Small intestine (tissue), 7 donors: ENCODE measurements at regions not wholly inside any gene's neighbourhood (a gene's known extent, or its start where the extent isn't known, plus 50 kb on each side); places are given as distances from the start of the nearest gene placed in this dataset.

Experiments
- DNase-seq, 2 donors: peaks; one replicate each; pipeline versions ENCODE4 v3.0.0 to v3.0.0-alpha.2; 2013
- FAIRE-seq: peaks from 2 replicates; lab custom pipeline; 2012; peaks lifted over from hg19 to GRCh38; lab: Jason Lieb, UNC
- H3K27ac ChIP-seq, 3 donors: one replicate each; pipeline ENCODE4 v1.5.1; 2013; ENCODE audit warnings: low read length in 2 of 3, mild to moderate bottlenecking in 2 of 3, control low read depth in 1 of 3, inconsistent platforms in 1 of 3, low read depth in 1 of 3, moderate library complexity in 1 of 3
- H3K27me3 ChIP-seq, 3 donors: one replicate each; pipeline ENCODE4 v1.6.1; 2013; ENCODE audit warnings: low read length in 3 of 3, inconsistent platforms in 1 of 3; ENCODE audit not compliant: control insufficient read depth in 3 of 3, insufficient read depth in 3 of 3
- H3K36me3 ChIP-seq, 3 donors: one replicate each; pipeline ENCODE4 v1.6.1; 2013; ENCODE audit warnings: low read length in 3 of 3, inconsistent platforms in 1 of 3, low read depth in 1 of 3, mild to moderate bottlenecking in 1 of 3, moderate library complexity in 1 of 3; ENCODE audit not compliant: control insufficient read depth in 3 of 3, insufficient read depth in 2 of 3
- H3K4me1 ChIP-seq, 3 donors: one replicate each; pipeline ENCODE4 v1.6.1; 2013; ENCODE audit warnings: low read length in 2 of 3, inconsistent platforms in 1 of 3, low read depth in 1 of 3, mild to moderate bottlenecking in 1 of 3, moderate library complexity in 1 of 3; ENCODE audit not compliant: control insufficient read depth in 3 of 3, insufficient read depth in 2 of 3
- H3K4me3 ChIP-seq, 3 donors: one replicate each; pipeline ENCODE4 v1.5.1; 2013; ENCODE audit warnings: low read length in 3 of 3, control low read depth in 1 of 3, inconsistent platforms in 1 of 3, low read depth in 1 of 3, mild to moderate bottlenecking in 1 of 3, moderate library complexity in 1 of 3
- H3K9me3 ChIP-seq, 2 donors: one replicate each; pipeline ENCODE4 v1.6.1; 2013; ENCODE audit warnings: low read depth in 1 of 2, low read length in 1 of 2; ENCODE audit not compliant: control insufficient read depth in 2 of 2, insufficient read depth in 1 of 2
- WGBS, 3 donors: extraction: QIAGEN DNeasy Blood & Tissue Kit; methylation state at CpG; one replicate each; pipeline ENCODE4 v1.1.7; 2013; 5-methylcytosine and 5-hydroxymethylcytosine counted together
- donor health status: healthy with polysubstance abuse.
- donor health status: control.
- donor health status: control.
- donor health status: Bipolar disorder and iron deficiency.
- donor health status: healthy.

DNA sequence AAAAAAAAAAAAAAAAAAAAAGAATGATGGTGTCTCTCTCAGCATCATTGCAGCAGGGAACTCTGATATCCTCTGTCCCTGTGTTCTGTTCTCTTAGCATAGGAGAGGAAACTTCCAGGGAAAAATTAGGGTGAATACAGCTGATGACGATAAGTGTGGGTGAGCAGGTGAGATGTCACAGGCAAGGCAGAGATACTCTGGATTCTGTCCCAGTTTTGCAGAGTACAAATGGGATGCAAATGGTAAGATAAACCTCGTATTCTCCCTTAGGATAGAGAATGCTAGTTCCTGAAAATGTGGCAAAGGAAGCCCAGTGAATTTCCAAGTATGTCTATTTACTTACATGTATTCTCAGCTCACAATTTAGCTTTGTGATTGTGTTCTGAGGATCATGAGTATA lies 671.6 kb upstream of the BOD1L1 start:
- FAIRE-seq (no peak), DNase-seq (no peak)
- Histone ChIP-seq H3K9me3 (no peaks in the 10 kb centered on the region), H3K27ac (no peak overlapping the region), H3K4me1 (no peaks in the 10 kb centered on the region), H3K27me3 (no peaks in the 10 kb centered on the region), H3K36me3 (no peaks in the 10 kb centered on the region), H3K4me3 (no peak overlapping the region)
- WGBS, 3 donors: 63 to 69% (median 65%) methylated on average over 2 of the region's 2 CpGs

DNA sequence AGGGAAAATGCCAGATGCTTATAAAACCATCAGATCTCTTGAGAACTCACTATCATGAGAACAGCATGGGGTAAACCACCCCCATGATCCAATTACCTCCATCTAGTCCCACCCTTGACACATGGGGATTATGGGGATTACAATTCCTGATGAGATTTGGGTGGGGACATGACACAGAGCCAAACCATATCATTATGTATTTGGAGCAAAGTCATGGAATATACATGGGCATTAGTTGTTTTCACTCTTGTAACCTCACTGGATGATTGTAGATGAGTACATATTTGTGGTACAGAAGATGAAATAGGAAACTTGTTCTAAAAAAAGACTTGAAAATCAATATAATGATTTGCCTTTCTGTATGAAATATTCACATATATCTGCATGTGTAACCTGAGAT lies 674.5 kb upstream of the BOD1L1 start:
- H3K27ac ChIP-seq: no peak overlapping the region
- no peak for FAIRE-seq
- no peaks in the 10 kb centered on the region for H3K9me3 ChIP-seq
- no peaks in the 10 kb centered on the region for H3K36me3 ChIP-seq
- no peaks in the 10 kb centered on the region for H3K27me3 ChIP-seq
- no peak for DNase-seq
- H3K4me1 ChIP-seq: no peaks in the 10 kb centered on the region
- H3K4me3 ChIP-seq: no peak overlapping the region

GRCh38 chr4:14303856-14304255 lies 676.3 kb upstream of the BOD1L1 start:
- FAIRE-seq: no peak
- Histone ChIP-seq H3K9me3 (no peaks in the 10 kb centered on the region), H3K4me3 (no peak overlapping the region), H3K27me3 (no peaks in the 10 kb centered on the region), H3K27ac (no peak overlapping the region), H3K4me1 (no peaks in the 10 kb centered on the region), H3K36me3 (no peaks in the 10 kb centered on the region)
- 80 to 83% (median 81%) methylated on average over 3 of the region's 3 CpGs for WGBS, 3 donors
- DNase-seq: no peak

GRCh38 chr4:14308229-14308651 lies 680.7 kb upstream of the BOD1L1 start:
- DNase-seq: no peak
- no peaks in the 10 kb centered on the region for H3K4me1 ChIP-seq
- H3K36me3 ChIP-seq: no peaks in the 10 kb centered on the region
- H3K9me3 ChIP-seq: no peaks in the 10 kb centered on the region
- no peak for FAIRE-seq
- no peak overlapping the region for H3K4me3 ChIP-seq
- H3K27me3 ChIP-seq: no peaks in the 10 kb centered on the region
- no peak overlapping the region for H3K27ac ChIP-seq

- H3K36me3 ChIP-seq: no peaks in the 10 kb centered on the region
- no peaks in the 10 kb centered on the region for H3K27me3 ChIP-seq
- H3K4me1 ChIP-seq: no peaks in the 10 kb centered on the region
- WGBS, 3 donors: 62 to 73% (median 65%) methylated on average over 2 of the region's 2 CpGs
- FAIRE-seq (no peak), DNase-seq (no peak)
- no peak overlapping the region for H3K27ac ChIP-seq
- H3K9me3 ChIP-seq: no peaks in the 10 kb centered on the region
- H3K4me3 ChIP-seq: no peak overlapping the region
Measured at GRCh38 chr4:14309431-14309830, 681.9 kb upstream of the BOD1L1 start.

DNA sequence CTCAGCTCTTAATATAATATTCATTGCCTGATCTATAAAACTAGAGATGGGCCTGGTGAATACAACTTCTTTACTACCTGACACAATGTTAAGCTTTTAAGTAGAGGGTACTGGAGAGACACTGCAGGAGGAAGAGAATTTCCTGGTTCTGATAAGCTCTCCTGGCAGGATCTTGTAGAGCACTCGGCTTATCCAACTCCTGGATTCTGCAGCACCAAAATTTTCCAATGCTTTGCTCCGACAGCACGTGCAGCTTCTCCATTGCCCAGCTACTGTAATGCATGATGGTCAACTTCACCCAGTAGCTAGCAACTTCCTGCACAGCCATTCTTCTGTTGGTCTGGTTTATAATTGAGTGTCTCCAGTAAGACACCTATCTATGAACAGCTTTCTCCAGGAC lies 686.2 kb upstream of the BOD1L1 start:
- no peaks in the 10 kb centered on the region for H3K4me1 ChIP-seq
- no peak for DNase-seq
- no peak overlapping the region for H3K4me3 ChIP-seq
- 67 to 80% (median 71%) methylated on average over 3 of the region's 3 CpGs for WGBS, 3 donors
- no peak overlapping the region for H3K27ac ChIP-seq
- no peaks in the 10 kb centered on the region for H3K9me3 ChIP-seq
- no peaks in the 10 kb centered on the region for H3K36me3 ChIP-seq
- no peak for FAIRE-seq
- H3K27me3 ChIP-seq: no peaks in the 10 kb centered on the region

DNA sequence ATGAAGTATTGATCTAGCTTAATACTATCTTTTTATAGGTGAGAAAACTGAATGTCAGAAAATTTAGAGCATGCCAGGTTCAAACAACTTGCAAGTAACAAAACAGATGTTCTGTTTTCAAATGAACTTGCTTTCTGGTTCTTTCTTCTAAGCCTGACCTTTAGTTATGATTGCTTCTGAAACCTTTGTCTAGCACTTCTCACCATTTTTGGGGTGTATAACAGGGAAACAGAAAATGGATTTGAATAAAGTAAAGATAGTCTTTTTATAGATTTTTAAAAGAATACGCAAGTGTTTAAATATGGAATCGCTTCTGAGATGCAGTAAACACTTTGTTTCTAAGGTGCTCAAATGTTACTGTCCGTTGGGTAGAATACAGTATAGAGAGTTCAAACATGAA lies 687.2 kb upstream of the CPEB2 start:
- FAIRE-seq: no peak
- no peak overlapping the region for H3K27ac ChIP-seq
- H3K27me3 ChIP-seq: no peaks in the 10 kb centered on the region
- H3K36me3 ChIP-seq: no peaks in the 10 kb centered on the region
- H3K4me3 ChIP-seq: no peak overlapping the region
- no peak for DNase-seq
- WGBS, 3 donors: 66 to 78% (median 77%) methylated on average over 3 of the region's 3 CpGs
- H3K4me1 ChIP-seq: no peaks in the 10 kb centered on the region
- H3K9me3 ChIP-seq: no peaks in the 10 kb centered on the region

GRCh38 chr4:14317351-14317750 lies 684.9 kb upstream of the CPEB2 start:
- no peaks in the 10 kb centered on the region for H3K36me3 ChIP-seq
- FAIRE-seq (no peak), DNase-seq (no peak)
- H3K9me3 ChIP-seq: no peaks in the 10 kb centered on the region
- no peak overlapping the region for H3K4me3 ChIP-seq
- H3K4me1 ChIP-seq: no peaks in the 10 kb centered on the region
- WGBS, 3 donors: 61 to 72% (median 68%) methylated on average over 2 of the region's 2 CpGs
- H3K27ac ChIP-seq: no peak overlapping the region
- H3K27me3 ChIP-seq: no peaks in the 10 kb centered on the region

GRCh38 chr4:14318671-14319070 lies 683.6 kb upstream of the CPEB2 start:
- Histone ChIP-seq H3K4me3 (no peak overlapping the region), H3K4me1 (no peaks in the 10 kb centered on the region), H3K9me3 (no peaks in the 10 kb centered on the region), H3K36me3 (no peaks in the 10 kb centered on the region), H3K27ac (no peak overlapping the region), H3K27me3 (no peaks in the 10 kb centered on the region)
- DNase-seq: no peak
- 59 to 89% (median 60%) methylated on average over 1 of the region's 1 CpG for WGBS, 3 donors
- no peak for FAIRE-seq
